ENCODE measurements at regions not wholly inside any gene's neighbourhood (a gene's known extent, or its start where the extent isn't known, plus 50 kb on each side); places are given as distances from the start of the nearest gene placed in this dataset.

DNA sequence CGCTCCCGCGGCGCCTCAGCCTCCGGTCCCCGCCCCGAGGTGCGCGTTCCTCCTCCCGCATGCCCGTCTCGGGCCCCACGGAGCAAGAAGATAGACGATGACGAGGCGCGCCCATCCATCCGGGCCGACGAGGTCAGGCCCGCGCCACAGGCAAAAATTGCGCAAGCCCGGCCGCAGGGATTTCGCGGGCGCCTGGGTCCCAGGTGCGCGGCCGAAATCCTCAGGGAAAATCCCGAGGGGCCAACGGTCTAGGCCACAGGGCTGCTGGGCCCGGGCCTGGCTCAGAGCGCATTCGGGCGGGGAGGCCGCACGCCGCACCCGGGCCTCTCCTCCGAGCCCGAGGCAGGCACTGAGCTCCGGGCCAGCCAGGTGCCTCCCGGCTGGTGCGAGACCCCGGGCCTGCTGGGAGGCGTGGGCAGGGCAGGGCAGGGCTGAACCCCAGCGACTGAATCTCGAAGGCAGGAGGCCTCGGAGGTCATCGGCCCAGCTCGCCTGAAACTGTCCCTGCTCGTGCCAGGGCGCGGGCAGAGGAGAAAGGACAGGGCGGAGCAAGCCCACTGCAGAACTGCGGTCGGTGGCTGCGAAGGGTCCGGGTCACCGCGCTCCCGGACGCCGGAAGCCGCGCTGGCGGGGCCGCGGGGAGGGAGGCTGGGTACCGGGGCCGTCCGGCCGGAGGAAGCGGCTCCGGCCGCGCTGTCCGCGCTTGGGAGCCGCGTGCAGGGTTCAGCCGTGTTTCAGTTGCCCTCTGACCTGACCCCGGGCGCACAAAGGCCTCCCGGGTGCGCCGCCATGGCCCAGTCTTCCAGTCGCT lies 66.8 kb downstream of the FOXD1 start:
- ChIA-PET CTCF (interaction anchor here (0.8 to 1.1 kb wide), 3 partner anchors 69 to 165 kb away, joined by 3 to 4 read pairs (median 3); no protein-coding TSS in a partner anchor), POLR2A (no interaction called here)
- Histone ChIP-seq H4K20me1 (replicated peaks; ENCODE audit: control insufficient read depth, extremely low read depth, insufficient read depth, low read length) (no peaks in the 10 kb centered on the region), H3K27ac (ENCODE audit: insufficient read depth, low read depth, low read length) (no peak overlapping the region), H3K9me1 (replicated peaks; ENCODE audit: control insufficient read depth, extremely low read depth, insufficient read depth, low read length) (no peaks in the 10 kb centered on the region), H3K27me3 (ENCODE audit: control insufficient read depth in 2 of 2, insufficient read depth in 2 of 2, low read length in 2 of 2) (peaks cover 52 to 81% of the 10 kb centered on the region in 2 experiments), H3K9ac (replicated peaks; ENCODE audit: extremely low read depth, insufficient read depth, low read length) (no peak overlapping the region), H3K4me1 (ENCODE audit: control insufficient read depth, extremely low read depth, insufficient read depth, low read length) (peaks cover 10% of the 10 kb centered on the region), H3K4me3 (replicated peaks in 1 of 3; ENCODE audit: insufficient read depth in 1 of 3, low read depth in 1 of 3, low read length in 3 of 3) (no peak overlapping the region), H3K79me2 (ENCODE audit: control insufficient read depth, insufficient read depth, low read length) (no peaks in the 10 kb centered on the region), H3K9me3 (replicated peaks; ENCODE audit: control insufficient read depth, insufficient read depth, low read length) (peaks cover 4% of the 10 kb centered on the region), H2AFZ (ENCODE audit: low read depth, low read length) (peak overlapping the region; percentile 18), H3K36me3 (ENCODE audit: control insufficient read depth in 2 of 2, extremely low read depth in 1 of 2, insufficient read depth in 2 of 2, low read length in 2 of 2) (no peaks in the 10 kb centered on the region), H3K4me2 (ENCODE audit: insufficient read depth, low read length) (peak overlapping the region; percentile 25)
- no peak for TF ChIP-seq MYC (IDR thresholded peaks at IDR 0.05; ENCODE audit: low read depth, low read length)
- TF ChIP-seq EZH2 (IDR thresholded peaks at IDR 0.05; ENCODE audit: borderline replicate concordance, low read depth, low read length, severe bottlenecking), result peak; percentile 91
- TF ChIP-seq FOS (IDR thresholded peaks at IDR 0.05; ENCODE audit: borderline replicate concordance, insufficient read depth, low read length), result no peak
- TF ChIP-seq POLR2A (IDR thresholded peaks at IDR 0.05; ENCODE audit: low read depth, low read length), result no peak
- no peak for TF ChIP-seq JUN (IDR thresholded peaks at IDR 0.05; ENCODE audit: borderline replicate concordance, insufficient read depth, insufficient read length, low read depth)
- TF ChIP-seq, protein P1, sequence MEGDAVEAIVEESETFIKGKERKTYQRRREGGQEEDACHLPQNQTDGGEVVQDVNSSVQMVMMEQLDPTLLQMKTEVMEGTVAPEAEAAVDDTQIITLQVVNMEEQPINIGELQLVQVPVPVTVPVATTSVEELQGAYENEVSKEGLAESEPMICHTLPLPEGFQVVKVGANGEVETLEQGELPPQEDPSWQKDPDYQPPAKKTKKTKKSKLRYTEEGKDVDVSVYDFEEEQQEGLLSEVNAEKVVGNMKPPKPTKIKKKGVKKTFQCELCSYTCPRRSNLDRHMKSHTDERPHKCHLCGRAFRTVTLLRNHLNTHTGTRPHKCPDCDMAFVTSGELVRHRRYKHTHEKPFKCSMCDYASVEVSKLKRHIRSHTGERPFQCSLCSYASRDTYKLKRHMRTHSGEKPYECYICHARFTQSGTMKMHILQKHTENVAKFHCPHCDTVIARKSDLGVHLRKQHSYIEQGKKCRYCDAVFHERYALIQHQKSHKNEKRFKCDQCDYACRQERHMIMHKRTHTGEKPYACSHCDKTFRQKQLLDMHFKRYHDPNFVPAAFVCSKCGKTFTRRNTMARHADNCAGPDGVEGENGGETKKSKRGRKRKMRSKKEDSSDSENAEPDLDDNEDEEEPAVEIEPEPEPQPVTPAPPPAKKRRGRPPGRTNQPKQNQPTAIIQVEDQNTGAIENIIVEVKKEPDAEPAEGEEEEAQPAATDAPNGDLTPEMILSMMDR (IDR thresholded peaks at IDR 0.05; ENCODE audit: extremely low read depth in 1 of 2, insufficient read depth in 1 of 2, low read depth in 1 of 2, low read length in 2 of 2), result no peak
- BruUV-seq (replicated peaks), result no TSS peak
- FAIRE-seq, result no peak
- intact Hi-C loops (cut with micrococcal nuclease), result no loop called here
- dilution Hi-C loops (cut with MboI; ENCODE audit: extremely low pct_ligation_motif_present, low sequenced_read_pairs), result no loop called here
- DNase-seq (ENCODE audit: low read depth, low spot score), result no peak
